ENCODE measurements at regions not wholly inside any gene's neighbourhood (a gene's known extent, or its start where the extent isn't known, plus 50 kb on each side); places are given as distances from the start of the nearest gene placed in this dataset.

GRCh38 chr5:1642621-1643061 is 118.9 kb upstream of the LPCAT1 start:
- Histone ChIP-seq H3K27ac (ENCODE audit: low read length) (no peak overlapping the region), H2AFZ (ENCODE audit: low read length) (no peak overlapping the region), H3K9ac (ENCODE audit: low read length) (no peak overlapping the region), H3K4me3 (ENCODE audit: low read length) (no peak overlapping the region), H3K9me3 (ENCODE audit: low read length) (no peaks in the 10 kb centered on the region), H3K27me3 (ENCODE audit: low read length) (no peaks in the 10 kb centered on the region), H3K79me2 (ENCODE audit: low read length) (no peaks in the 10 kb centered on the region), H3K9me2 (replicated peaks; ENCODE audit: insufficient read depth, low read length) (no peaks in the 10 kb centered on the region), H3K4me2 (ENCODE audit: low read depth, low read length, poor library complexity, severe bottlenecking) (no peak overlapping the region), H4K20me1 (ENCODE audit: insufficient read depth, low read depth, low read length) (0 out of 2 replicates have a peak, but pooled peaks cover 3% of the 10 kb centered on the region), H3K36me3 (ENCODE audit: insufficient read depth, low read length) (no peaks in the 10 kb centered on the region), H3K4me1 (ENCODE audit: low read length) (peaks cover 7% of the 10 kb centered on the region)
- DNase-seq, result no peak

DNA sequence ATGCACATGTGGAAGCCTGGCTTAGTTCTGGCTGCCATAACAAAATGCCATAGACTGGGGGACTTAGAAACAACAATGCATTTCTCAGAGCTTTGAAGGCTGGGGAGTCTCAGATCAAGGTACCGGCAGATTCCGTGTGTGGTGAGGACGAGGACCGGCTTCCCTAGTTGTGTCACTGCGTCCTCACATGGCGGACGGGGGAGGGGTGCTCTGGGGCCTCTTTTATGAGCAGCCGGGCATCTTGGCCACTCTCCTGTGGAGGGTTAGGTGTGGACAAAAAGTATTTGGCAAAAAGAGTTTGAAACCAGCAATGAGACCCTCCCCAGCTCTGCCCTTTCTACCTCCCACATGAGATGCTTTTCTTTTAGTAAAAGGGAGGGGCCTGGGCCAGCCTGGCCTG is 118.5 kb upstream of the LPCAT1 start:
- H3K9me3 ChIP-seq (ENCODE audit: low read length), result no peaks in the 10 kb centered on the region
- no peaks in the 10 kb centered on the region for H3K27me3 ChIP-seq (ENCODE audit: low read length)
- no peak overlapping the region for H3K27ac ChIP-seq (ENCODE audit: low read length)
- no peak overlapping the region for H2AFZ ChIP-seq (ENCODE audit: low read length)
- H3K79me2 ChIP-seq (ENCODE audit: low read length), result no peaks in the 10 kb centered on the region
- no peaks in the 10 kb centered on the region for H3K36me3 ChIP-seq (ENCODE audit: insufficient read depth, low read length)
- H3K9me2 ChIP-seq (replicated peaks; ENCODE audit: insufficient read depth, low read length), result no peaks in the 10 kb centered on the region
- no peak overlapping the region for H3K4me2 ChIP-seq (ENCODE audit: low read depth, low read length, poor library complexity, severe bottlenecking)
- no peak for DNase-seq
- H3K4me3 ChIP-seq (ENCODE audit: low read length), result no peak overlapping the region
- H3K4me1 ChIP-seq (ENCODE audit: low read length), result peaks cover 7% of the 10 kb centered on the region
- H3K9ac ChIP-seq (ENCODE audit: low read length), result no peak overlapping the region
- 0 out of 2 replicates have a peak, but pooled peaks cover 3% of the 10 kb centered on the region for H4K20me1 ChIP-seq (ENCODE audit: insufficient read depth, low read depth, low read length)

DNA sequence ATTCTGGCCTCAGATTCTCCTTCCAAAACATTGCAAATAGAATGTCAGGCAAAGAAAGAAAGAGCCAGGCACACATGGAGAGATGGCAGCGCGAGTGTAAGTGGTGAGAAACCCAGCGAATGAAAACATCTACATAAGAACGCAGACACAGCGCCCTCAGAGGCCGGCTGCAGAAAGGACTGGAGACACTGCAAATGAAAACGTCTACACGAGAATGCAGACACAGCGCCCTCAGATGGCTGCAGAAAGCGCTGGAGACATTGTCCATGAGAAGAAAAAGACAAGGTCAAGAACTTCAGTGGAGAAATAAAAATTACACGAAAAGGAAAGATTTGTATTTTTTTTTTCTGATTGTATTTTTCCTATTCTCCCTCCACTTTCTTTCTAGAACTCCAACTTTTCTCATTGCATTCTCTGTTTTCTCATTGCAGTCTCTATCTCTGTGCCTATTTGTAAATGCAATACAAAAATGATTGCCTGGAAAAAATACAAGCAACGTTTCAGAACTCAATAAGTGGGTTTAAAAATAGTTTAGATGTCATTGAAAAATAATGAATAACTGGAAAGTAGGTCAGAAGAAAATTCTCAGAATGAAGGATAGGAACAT is 117.9 kb upstream of the LPCAT1 start:
- no peak overlapping the region for H3K4me2 ChIP-seq (ENCODE audit: low read depth, low read length, poor library complexity, severe bottlenecking)

DNA sequence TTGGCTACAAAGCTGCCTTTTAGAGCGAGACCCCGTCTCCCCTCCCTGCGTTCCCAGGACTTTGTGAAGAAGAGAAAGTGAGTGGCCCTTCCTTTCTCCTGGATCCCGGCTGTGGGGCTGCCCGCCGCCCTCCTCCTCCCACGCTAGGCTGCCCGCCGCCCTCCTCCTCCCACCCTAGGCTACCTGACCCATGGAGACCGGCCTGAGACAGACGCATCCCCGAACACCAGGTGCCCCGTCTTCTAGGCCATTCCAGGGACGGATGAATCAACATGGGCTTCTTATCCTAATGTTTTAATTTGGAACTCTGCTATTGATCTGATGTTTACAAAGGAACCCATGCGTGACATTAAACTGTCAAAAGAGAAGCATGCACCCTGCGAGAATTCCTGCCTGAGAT is 117.3 kb upstream of the LPCAT1 start:
- Histone ChIP-seq H3K9me3 (ENCODE audit: low read length) (no peaks in the 10 kb centered on the region), H4K20me1 (ENCODE audit: insufficient read depth, low read depth, low read length) (0 out of 2 replicates have a peak, but pooled peaks cover 3% of the 10 kb centered on the region), H3K4me2 (ENCODE audit: low read depth, low read length, poor library complexity, severe bottlenecking) (no peak overlapping the region), H3K79me2 (ENCODE audit: low read length) (no peaks in the 10 kb centered on the region), H3K9ac (ENCODE audit: low read length) (no peak overlapping the region), H3K36me3 (ENCODE audit: insufficient read depth, low read length) (no peaks in the 10 kb centered on the region), H3K27me3 (ENCODE audit: low read length) (no peaks in the 10 kb centered on the region), H3K4me1 (ENCODE audit: low read length) (peaks cover 7% of the 10 kb centered on the region), H3K27ac (ENCODE audit: low read length) (no peak overlapping the region), H3K4me3 (ENCODE audit: low read length) (no peak overlapping the region), H2AFZ (ENCODE audit: low read length) (no peak overlapping the region), H3K9me2 (replicated peaks; ENCODE audit: insufficient read depth, low read length) (no peaks in the 10 kb centered on the region)
- DNase-seq, result no peak

More for the DNA sequence above, 117.9 kb upstream of the LPCAT1 start:
- Histone ChIP-seq H3K4me3 (ENCODE audit: low read length) (no peak overlapping the region), H3K36me3 (ENCODE audit: insufficient read depth, low read length) (no peaks in the 10 kb centered on the region), H3K27ac (ENCODE audit: low read length) (no peak overlapping the region), H3K79me2 (ENCODE audit: low read length) (no peaks in the 10 kb centered on the region), H2AFZ (ENCODE audit: low read length) (no peak overlapping the region), H3K27me3 (ENCODE audit: low read length) (no peaks in the 10 kb centered on the region), H3K4me1 (ENCODE audit: low read length) (peaks cover 7% of the 10 kb centered on the region), H3K9me3 (ENCODE audit: low read length) (no peaks in the 10 kb centered on the region), H3K9ac (ENCODE audit: low read length) (no peak overlapping the region), H3K9me2 (replicated peaks; ENCODE audit: insufficient read depth, low read length) (no peaks in the 10 kb centered on the region), H4K20me1 (ENCODE audit: insufficient read depth, low read depth, low read length) (0 out of 2 replicates have a peak, but pooled peaks cover 3% of the 10 kb centered on the region)
- DNase-seq, result peak; percentile 95

DNA sequence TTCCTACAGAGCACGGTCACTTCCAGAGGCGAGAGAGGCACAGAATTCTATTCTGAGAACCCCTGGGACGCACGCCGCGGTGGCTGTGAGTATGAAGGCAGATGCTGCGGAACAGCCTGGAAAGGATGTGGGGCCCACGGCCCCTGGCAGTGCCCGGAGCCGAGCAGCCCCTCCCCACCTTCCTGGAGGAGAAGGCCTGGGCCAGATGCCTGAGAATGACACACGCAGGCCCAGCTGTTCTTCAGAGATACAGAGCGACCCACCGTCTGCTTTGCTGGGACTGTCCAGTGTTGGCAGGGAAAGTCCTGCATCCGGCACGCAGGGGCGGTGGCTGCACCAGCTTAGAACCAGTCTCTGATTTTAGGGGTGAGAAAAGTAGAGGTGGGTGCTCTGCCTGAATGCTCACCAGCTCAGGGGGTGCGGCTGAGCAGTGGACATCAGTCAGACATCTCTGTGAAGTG is 116.7 kb upstream of the LPCAT1 start:
- DNase-seq, result no peak
- H3K9ac ChIP-seq (ENCODE audit: low read length), result no peak overlapping the region
- no peak overlapping the region for H3K27ac ChIP-seq (ENCODE audit: low read length)
- H3K4me3 ChIP-seq (ENCODE audit: low read length), result no peak overlapping the region
- no peaks in the 10 kb centered on the region for H3K36me3 ChIP-seq (ENCODE audit: insufficient read depth, low read length)
- peaks cover 7% of the 10 kb centered on the region for H3K4me1 ChIP-seq (ENCODE audit: low read length)
- no peaks in the 10 kb centered on the region for H3K79me2 ChIP-seq (ENCODE audit: low read length)
- no peaks in the 10 kb centered on the region for H3K9me3 ChIP-seq (ENCODE audit: low read length)
- H3K27me3 ChIP-seq (ENCODE audit: low read length), result no peaks in the 10 kb centered on the region
- no peaks in the 10 kb centered on the region for H3K9me2 ChIP-seq (replicated peaks; ENCODE audit: insufficient read depth, low read length)
- H4K20me1 ChIP-seq (ENCODE audit: insufficient read depth, low read depth, low read length), result 0 out of 2 replicates have a peak, but pooled peaks cover 3% of the 10 kb centered on the region
- no peak overlapping the region for H3K4me2 ChIP-seq (ENCODE audit: low read depth, low read length, poor library complexity, severe bottlenecking)
- H2AFZ ChIP-seq (ENCODE audit: low read length), result no peak overlapping the region

DNA sequence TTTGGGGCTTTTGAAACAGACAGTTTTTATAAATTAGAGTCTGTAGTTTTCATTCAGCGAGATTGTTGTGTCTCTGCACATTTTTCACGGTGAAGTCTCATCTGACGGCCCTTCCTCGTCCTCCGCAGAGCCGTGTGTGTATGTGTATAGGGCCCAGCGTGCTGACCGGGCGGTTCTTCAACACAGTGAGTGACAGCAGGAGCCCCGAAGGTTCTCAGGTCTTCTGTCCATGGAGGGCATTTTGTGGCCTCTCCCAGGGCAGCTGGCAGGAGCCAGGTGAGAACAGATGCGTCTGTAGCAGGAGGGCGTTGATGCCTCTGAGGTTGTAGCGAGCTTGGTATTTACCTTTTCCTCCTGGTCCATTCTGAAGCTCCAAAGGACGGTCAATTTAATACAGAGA is 116.0 kb upstream of the LPCAT1 start:
- no peak overlapping the region for H3K4me2 ChIP-seq (ENCODE audit: low read depth, low read length, poor library complexity, severe bottlenecking)
- H3K36me3 ChIP-seq (ENCODE audit: insufficient read depth, low read length), result no peaks in the 10 kb centered on the region
- H3K9ac ChIP-seq (ENCODE audit: low read length), result no peak overlapping the region
- H3K79me2 ChIP-seq (ENCODE audit: low read length), result no peaks in the 10 kb centered on the region
- peaks cover 5% of the 10 kb centered on the region for H3K4me1 ChIP-seq (ENCODE audit: low read length)
- H3K27me3 ChIP-seq (ENCODE audit: low read length), result no peaks in the 10 kb centered on the region
- H4K20me1 ChIP-seq (ENCODE audit: insufficient read depth, low read depth, low read length), result 0 out of 2 replicates have a peak, but pooled peaks cover 3% of the 10 kb centered on the region
- H3K4me3 ChIP-seq (ENCODE audit: low read length), result no peak overlapping the region
- no peak for DNase-seq
- no peaks in the 10 kb centered on the region for H3K9me3 ChIP-seq (ENCODE audit: low read length)
- no peak overlapping the region for H3K27ac ChIP-seq (ENCODE audit: low read length)
- H3K9me2 ChIP-seq (replicated peaks; ENCODE audit: insufficient read depth, low read length), result no peaks in the 10 kb centered on the region
- H2AFZ ChIP-seq (ENCODE audit: low read length), result no peak overlapping the region

DNA sequence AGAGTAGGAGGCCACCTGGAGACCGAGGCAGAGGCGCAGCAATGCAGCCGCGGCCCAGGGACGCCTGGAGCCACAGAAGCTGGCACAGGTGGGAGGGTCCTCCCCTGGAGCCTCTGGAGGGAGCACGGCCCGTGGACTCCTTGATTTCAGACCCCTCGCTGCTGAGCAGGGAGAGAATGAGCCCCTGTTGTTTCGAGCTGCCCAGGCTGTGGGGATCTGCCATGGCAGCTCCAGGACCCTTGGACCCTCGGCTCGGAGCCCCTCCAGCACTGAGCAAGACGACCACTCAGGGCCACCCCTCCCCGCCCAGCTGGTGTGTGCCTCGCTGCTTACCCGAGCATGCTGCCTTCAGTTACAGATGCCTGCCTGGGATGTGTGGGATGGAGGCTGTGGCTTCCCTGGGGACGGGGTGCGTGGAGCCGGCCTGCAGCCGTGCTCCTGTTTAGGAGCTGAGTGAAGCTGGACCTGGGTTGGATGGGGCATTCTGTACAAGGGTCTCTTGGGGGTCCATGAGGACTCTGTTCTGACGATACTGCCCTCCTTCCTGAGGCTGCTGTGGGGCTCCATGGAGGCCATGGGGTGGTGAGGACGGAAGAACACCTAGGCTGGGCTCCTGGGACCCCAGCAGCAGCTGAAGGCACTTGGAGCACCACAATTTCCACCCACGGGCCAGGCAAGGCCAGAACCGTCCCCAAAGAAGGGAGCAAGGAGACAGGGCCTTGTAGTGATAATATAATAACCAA is 115.1 kb upstream of the LPCAT1 start:
- no peaks in the 10 kb centered on the region for H3K9me3 ChIP-seq (ENCODE audit: low read length)
- H3K36me3 ChIP-seq (ENCODE audit: insufficient read depth, low read length), result no peaks in the 10 kb centered on the region
- no peak overlapping the region for H3K4me3 ChIP-seq (ENCODE audit: low read length)
- H3K4me1 ChIP-seq (ENCODE audit: low read length), result peaks cover under 1% of the 10 kb centered on the region; the same call in 1 of the 2 replicates
- no peak overlapping the region for H3K4me2 ChIP-seq (ENCODE audit: low read depth, low read length, poor library complexity, severe bottlenecking)
- H3K27me3 ChIP-seq (ENCODE audit: low read length), result no peaks in the 10 kb centered on the region
- H3K9ac ChIP-seq (ENCODE audit: low read length), result no peak overlapping the region
- no peak for DNase-seq
- H2AFZ ChIP-seq (ENCODE audit: low read length), result no peak overlapping the region
- no peaks in the 10 kb centered on the region for H3K9me2 ChIP-seq (replicated peaks; ENCODE audit: insufficient read depth, low read length)
- H3K27ac ChIP-seq (ENCODE audit: low read length), result no peak overlapping the region
- H4K20me1 ChIP-seq (ENCODE audit: insufficient read depth, low read depth, low read length), result no peaks in the 10 kb centered on the region
- H3K79me2 ChIP-seq (ENCODE audit: low read length), result no peaks in the 10 kb centered on the region

DNA sequence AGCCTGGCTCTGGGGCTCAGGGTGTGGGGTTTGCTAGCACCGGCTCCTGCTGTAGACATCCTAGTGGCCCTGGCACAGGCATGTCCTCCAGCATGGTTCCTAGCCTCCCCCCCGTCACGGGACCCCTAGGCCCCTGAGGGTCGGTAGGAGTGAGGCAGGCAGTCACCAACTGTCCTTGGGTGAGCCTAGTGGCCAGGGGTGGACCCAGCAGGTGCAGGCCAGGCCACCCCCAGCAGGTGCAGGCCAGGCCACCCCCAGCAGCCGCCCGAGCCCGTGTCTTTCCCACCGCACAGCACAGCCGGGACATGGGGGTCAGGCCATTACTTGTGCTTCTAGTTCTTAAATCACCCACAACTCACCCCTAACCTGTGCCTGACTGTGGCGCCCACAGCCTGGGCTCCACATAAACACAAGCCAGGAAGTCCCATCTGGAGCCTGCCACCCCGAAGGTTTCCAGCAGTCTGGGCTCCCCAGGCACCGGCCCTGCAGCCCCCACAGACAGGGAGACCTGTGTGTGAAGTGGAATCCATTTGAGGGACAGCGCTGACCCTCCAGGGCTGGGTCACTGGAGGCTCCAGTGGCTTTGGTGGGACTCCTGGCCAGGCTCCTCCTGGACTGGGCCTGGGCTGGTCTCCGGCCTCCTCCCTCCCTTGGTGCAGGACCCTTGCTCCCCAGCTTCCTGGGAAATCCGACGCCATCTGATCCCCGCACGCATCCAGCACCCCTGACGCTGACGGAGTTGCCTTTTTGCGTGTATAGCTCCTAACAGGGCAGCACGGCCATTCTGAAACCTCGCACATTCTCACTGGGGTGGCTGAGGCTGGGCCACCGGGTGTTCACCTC is 114.1 kb upstream of the LPCAT1 start:
- H3K9me3 ChIP-seq (ENCODE audit: low read length), result no peaks in the 10 kb centered on the region
- no peak overlapping the region for H2AFZ ChIP-seq (ENCODE audit: low read length)
- no peaks in the 10 kb centered on the region; the same call in 1 of the 2 replicates for H3K79me2 ChIP-seq (ENCODE audit: low read length)
- H3K27me3 ChIP-seq (ENCODE audit: low read length), result no peaks in the 10 kb centered on the region
- H3K4me1 ChIP-seq (ENCODE audit: low read length), result no peaks in the 10 kb centered on the region
- H3K9ac ChIP-seq (ENCODE audit: low read length), result no peak overlapping the region
- DNase-seq, result peak; percentile 27
- H3K27ac ChIP-seq (ENCODE audit: low read length), result no peak overlapping the region
- H3K36me3 ChIP-seq (ENCODE audit: insufficient read depth, low read length), result no peaks in the 10 kb centered on the region
- H3K4me2 ChIP-seq (ENCODE audit: low read depth, low read length, poor library complexity, severe bottlenecking), result no peak overlapping the region
- H3K4me3 ChIP-seq (ENCODE audit: low read length), result no peak overlapping the region
- no peaks in the 10 kb centered on the region for H4K20me1 ChIP-seq (ENCODE audit: insufficient read depth, low read depth, low read length)
- no peaks in the 10 kb centered on the region for H3K9me2 ChIP-seq (replicated peaks; ENCODE audit: insufficient read depth, low read length)

Measured in Karpas-422 (cell line).